GM18868 (cell line): ENCODE measurements at regions not wholly inside any gene's neighbourhood (a gene's known extent, or its start where the extent isn't known, plus 50 kb on each side); places are given as distances from the start of the nearest gene placed in this dataset.

Source experiments
- ATAC-seq: cut with Tn5 transposase; IDR thresholded peaks from one replicate; pipeline ENCODE4 v1.9.1; 2021; ENCODE audit warnings: mild to moderate bottlenecking, moderate library complexity; ENCODE audit not compliant: unreplicated experiment

GRCh38 chr14:98018628-98019027 is 1221.4 kb downstream of the VRK1 start:
- ATAC-seq = no peak

GRCh38 chr14:98022541-98023520 is 1225.6 kb downstream of the VRK1 start:
- no peak for ATAC-seq

- ATAC-seq = no peak
Measured at GRCh38 chr14:98028162-98028561, 1231.0 kb downstream of the VRK1 start.

- no peak for ATAC-seq
Measured at GRCh38 chr14:98035396-98035795, 1236.6 kb downstream of the BCL11B start.

GRCh38 chr14:98037831-98038230 is 1234.2 kb downstream of the BCL11B start:
- no peak for ATAC-seq

- ATAC-seq = no peak
Measured at GRCh38 chr14:98056946-98057345, 1215.1 kb downstream of the BCL11B start.

- no peak for ATAC-seq
Measured at GRCh38 chr14:98059106-98059505, 1212.9 kb downstream of the BCL11B start.

- ATAC-seq = no peak
Measured at GRCh38 chr14:98062083-98062482, 1209.9 kb downstream of the BCL11B start.

- no peak for ATAC-seq
Measured at GRCh38 chr14:98069712-98070171, 1202.3 kb downstream of the BCL11B start.

GRCh38 chr14:98070536-98070935 is 1201.5 kb downstream of the BCL11B start:
- no peak for ATAC-seq

GRCh38 chr14:98074111-98074510 is 1197.9 kb downstream of the BCL11B start:
- no peak for ATAC-seq

- ATAC-seq = no peak
Measured at GRCh38 chr14:98077176-98077575, 1194.8 kb downstream of the BCL11B start.

- ATAC-seq = no peak
Measured at GRCh38 chr14:98082833-98083232, 1189.2 kb downstream of the BCL11B start.

GRCh38 chr14:98085751-98086150 is 1186.2 kb downstream of the BCL11B start:
- no peak for ATAC-seq

GRCh38 chr14:98093111-98093510 is 1178.9 kb downstream of the BCL11B start:
- ATAC-seq = no peak

- no peak for ATAC-seq
Measured at GRCh38 chr14:98099527-98099926, 1172.5 kb downstream of the BCL11B start.

GRCh38 chr14:98101323-98101722 is 1170.7 kb downstream of the BCL11B start:
- no peak for ATAC-seq

GRCh38 chr14:98103705-98104104 is 1168.3 kb downstream of the BCL11B start:
- no peak for ATAC-seq

GRCh38 chr14:98109326-98109725 is 1162.7 kb downstream of the BCL11B start:
- ATAC-seq = no peak

- no peak for ATAC-seq
Measured at GRCh38 chr14:98112194-98112780, 1159.7 kb downstream of the BCL11B start.

- no peak for ATAC-seq
Measured at GRCh38 chr14:98114122-98114895, 1157.7 kb downstream of the BCL11B start.
